ENCODE measurements at regions not wholly inside any gene's neighbourhood (a gene's known extent, or its start where the extent isn't known, plus 50 kb on each side); places are given as distances from the start of the nearest gene placed in this dataset.

DNA sequence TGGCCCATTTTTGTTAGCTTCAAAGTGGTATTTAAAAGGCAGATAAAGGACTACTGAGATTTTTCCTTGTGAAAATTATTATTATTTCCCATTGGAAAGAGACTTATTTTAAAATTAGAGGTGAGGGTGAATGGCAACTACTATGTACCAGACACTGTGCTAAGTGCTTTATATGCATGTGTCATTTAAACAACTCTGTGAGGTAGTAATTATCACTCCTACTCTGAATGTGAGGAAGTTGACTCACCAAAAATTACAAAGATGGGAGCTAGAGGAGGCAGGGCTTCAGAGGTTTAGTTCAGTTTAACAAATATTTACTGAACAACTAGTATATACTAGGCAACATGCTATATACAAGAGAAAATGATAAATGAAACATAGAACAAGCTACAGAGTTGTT is 78.2 kb downstream of the MSL3 start:
- H3K23ac ChIP-seq (ENCODE audit: low read length), result no peak overlapping the region
- H3K36me3 ChIP-seq (ENCODE audit: control insufficient read depth, insufficient read depth, low read length), result no peaks in the 10 kb centered on the region
- no peak overlapping the region for H4K8ac ChIP-seq (ENCODE audit: low read depth, low read length)
- no peak overlapping the region for H2BK120ac ChIP-seq (ENCODE audit: low read depth, low read length)
- H2BK5ac ChIP-seq (ENCODE audit: low read length), result no peak overlapping the region
- H2AK5ac ChIP-seq (ENCODE audit: low read length), result no peak overlapping the region
- H3K27ac ChIP-seq (ENCODE audit: low read depth, low read length), result no peak overlapping the region
- H3K9ac ChIP-seq (ENCODE audit: low read length), result no peak overlapping the region
- no peaks in the 10 kb centered on the region for H3K79me2 ChIP-seq (ENCODE audit: control insufficient read depth, insufficient read depth, low read length)
- no peak overlapping the region for H4K5ac ChIP-seq (ENCODE audit: low read length)
- H3K4me1 ChIP-seq (ENCODE audit: control insufficient read depth, low read depth, low read length), result no peaks in the 10 kb centered on the region
- no peak overlapping the region for H3K4me2 ChIP-seq (ENCODE audit: low read length)
- no peak overlapping the region for H3K56ac ChIP-seq (ENCODE audit: low read length)
- H3K79me1 ChIP-seq (ENCODE audit: low read length), result no peaks in the 10 kb centered on the region
- H3K4me3 ChIP-seq (ENCODE audit: low read length), result no peak overlapping the region
- no peak for DNase-seq
- H3K4ac ChIP-seq (ENCODE audit: low read depth, low read length), result no peak overlapping the region
- H3K27me3 ChIP-seq (ENCODE audit: insufficient read depth, low read length, poor library complexity), result no peaks in the 10 kb centered on the region
- no peak overlapping the region for H2BK15ac ChIP-seq (replicated peaks; ENCODE audit: low read depth)
- no peak overlapping the region for H3K18ac ChIP-seq (ENCODE audit: low read length)

DNA sequence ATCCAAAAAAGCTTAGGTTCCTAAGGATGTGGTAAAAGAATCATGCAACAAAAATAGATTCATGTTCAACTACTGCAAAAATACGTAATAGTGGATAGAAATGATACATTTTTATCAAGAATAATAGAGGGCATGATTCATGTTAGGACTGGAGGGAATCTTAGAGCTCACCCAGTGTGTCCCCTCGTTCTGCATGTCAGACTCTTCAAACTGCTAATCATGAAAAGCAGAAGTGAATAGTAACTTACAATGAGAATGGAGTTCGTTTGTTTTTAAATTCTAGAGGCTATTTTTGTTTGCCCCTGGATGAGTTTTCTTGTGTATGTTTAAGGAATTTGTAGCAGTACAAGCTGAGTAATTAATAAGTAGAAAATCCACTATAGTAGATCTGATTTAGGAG is 79.4 kb downstream of the MSL3 start:
- no peaks in the 10 kb centered on the region for H3K79me2 ChIP-seq (ENCODE audit: control insufficient read depth, insufficient read depth, low read length)
- H3K4me2 ChIP-seq (ENCODE audit: low read length), result no peak overlapping the region
- no peak for DNase-seq
- no peak overlapping the region for H3K56ac ChIP-seq (ENCODE audit: low read length)
- H4K8ac ChIP-seq (ENCODE audit: low read depth, low read length), result no peak overlapping the region
- H2AK5ac ChIP-seq (ENCODE audit: low read length), result no peak overlapping the region
- no peak overlapping the region for H3K27ac ChIP-seq (ENCODE audit: low read depth, low read length)
- no peak overlapping the region for H3K4me3 ChIP-seq (ENCODE audit: low read length)
- no peak overlapping the region for H4K5ac ChIP-seq (ENCODE audit: low read length)
- no peak overlapping the region for H3K23ac ChIP-seq (ENCODE audit: low read length)
- no peaks in the 10 kb centered on the region for H3K79me1 ChIP-seq (ENCODE audit: low read length)
- no peak overlapping the region for H2BK120ac ChIP-seq (ENCODE audit: low read depth, low read length)
- no CpG with 5 or more reads among the region's 3 CpGs for WGBS (ENCODE audit: extremely low coverage, insufficient coverage, low lambda C conversion rate)
- no peaks in the 10 kb centered on the region for H3K27me3 ChIP-seq (ENCODE audit: insufficient read depth, low read length, poor library complexity)
- no peak overlapping the region for H3K18ac ChIP-seq (ENCODE audit: low read length)
- H3K9ac ChIP-seq (ENCODE audit: low read length), result no peak overlapping the region
- no peaks in the 10 kb centered on the region for H3K36me3 ChIP-seq (ENCODE audit: control insufficient read depth, insufficient read depth, low read length)
- H2BK5ac ChIP-seq (ENCODE audit: low read length), result no peak overlapping the region
- no peak overlapping the region for H3K4ac ChIP-seq (ENCODE audit: low read depth, low read length)
- no peaks in the 10 kb centered on the region for H3K4me1 ChIP-seq (ENCODE audit: control insufficient read depth, low read depth, low read length)
- no peak overlapping the region for H2BK15ac ChIP-seq (replicated peaks; ENCODE audit: low read depth)

DNA sequence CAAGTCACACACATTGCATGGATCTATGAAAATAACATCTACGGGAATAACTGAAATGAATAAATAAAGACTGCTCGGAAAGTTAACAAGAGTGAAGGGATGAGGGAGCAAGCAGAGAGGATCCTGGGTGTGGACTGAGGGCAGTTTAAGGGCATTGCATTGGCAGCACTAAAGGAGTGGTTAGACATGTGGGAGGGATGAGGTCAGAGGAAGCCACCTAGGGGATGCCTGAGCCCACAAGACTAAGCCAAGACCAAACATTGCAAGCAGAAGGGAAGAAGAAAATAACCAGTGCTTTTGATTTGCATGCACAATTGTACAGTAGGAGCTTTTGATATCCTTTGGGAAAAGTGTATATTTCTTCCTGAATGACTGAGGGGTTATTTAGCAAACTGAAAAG is 106.1 kb downstream of the MSL3 start:
- Histone ChIP-seq H3K27me3 (ENCODE audit: insufficient read depth, low read length, poor library complexity) (no peaks in the 10 kb centered on the region), H3K18ac (ENCODE audit: low read length) (no peak overlapping the region), H3K27ac (ENCODE audit: low read depth, low read length) (no peak overlapping the region), H2BK5ac (ENCODE audit: low read length) (no peak overlapping the region), H2BK120ac (ENCODE audit: low read depth, low read length) (no peak overlapping the region), H2AK5ac (ENCODE audit: low read length) (no peak overlapping the region), H4K5ac (ENCODE audit: low read length) (no peak overlapping the region), H3K4me2 (ENCODE audit: low read length) (no peak overlapping the region), H3K4me1 (ENCODE audit: control insufficient read depth, low read depth, low read length) (no peaks in the 10 kb centered on the region), H3K4ac (ENCODE audit: low read depth, low read length) (no peak overlapping the region), H3K56ac (ENCODE audit: low read length) (no peak overlapping the region), H3K79me1 (ENCODE audit: low read length) (no peaks in the 10 kb centered on the region), H3K36me3 (ENCODE audit: control insufficient read depth, insufficient read depth, low read length) (no peaks in the 10 kb centered on the region), H2BK15ac (replicated peaks; ENCODE audit: low read depth) (no peak overlapping the region), H3K9ac (ENCODE audit: low read length) (no peak overlapping the region), H3K79me2 (ENCODE audit: control insufficient read depth, insufficient read depth, low read length) (no peaks in the 10 kb centered on the region), H4K8ac (ENCODE audit: low read depth, low read length) (no peak overlapping the region), H3K23ac (ENCODE audit: low read length) (no peak overlapping the region), H3K4me3 (ENCODE audit: low read length) (no peak overlapping the region)
- no CpG with 5 or more reads among the region's 2 CpGs for WGBS (ENCODE audit: extremely low coverage, insufficient coverage, low lambda C conversion rate)
- no peak for DNase-seq

DNA sequence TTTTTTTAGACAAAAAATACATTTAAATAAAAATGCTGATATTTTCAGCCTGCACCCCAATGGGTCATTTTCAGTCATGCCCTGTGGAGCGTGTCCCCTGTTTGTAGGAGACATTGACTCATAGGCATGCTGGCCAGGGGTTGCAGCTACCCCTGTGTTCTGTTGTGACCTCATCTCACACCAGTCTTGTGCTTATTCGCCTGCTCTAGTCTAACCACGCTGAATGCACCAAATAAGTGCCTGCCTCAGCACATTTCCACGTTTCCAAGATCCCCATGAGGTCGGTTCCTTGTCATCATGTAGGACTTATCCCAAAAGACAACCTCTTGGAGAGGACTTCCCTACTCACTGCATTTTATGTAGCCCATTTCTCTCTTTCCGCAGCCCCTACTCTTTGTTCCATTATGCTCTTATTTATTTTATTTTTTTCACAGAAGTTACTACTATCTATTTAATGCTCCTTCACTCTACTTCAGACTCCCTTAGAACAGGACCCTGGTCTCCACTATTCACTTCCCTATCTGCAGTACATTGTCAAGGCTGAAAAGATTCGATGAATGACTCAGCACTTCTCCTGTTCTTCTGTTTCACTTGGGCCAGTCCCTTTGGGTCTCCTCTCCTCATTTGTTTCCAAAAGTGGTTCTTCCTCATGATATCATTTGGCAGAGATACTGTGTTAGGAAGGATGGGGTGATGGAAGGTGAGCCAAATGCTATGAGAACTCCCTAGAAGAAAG is 109.7 kb downstream of the MSL3 start:
- Histone ChIP-seq H3K56ac (ENCODE audit: low read length) (no peak overlapping the region), H3K79me1 (ENCODE audit: low read length) (no peaks in the 10 kb centered on the region), H2AK5ac (ENCODE audit: low read length) (no peak overlapping the region), H3K18ac (ENCODE audit: low read length) (no peak overlapping the region), H3K4me2 (ENCODE audit: low read length) (no peak overlapping the region), H3K79me2 (ENCODE audit: control insufficient read depth, insufficient read depth, low read length) (no peaks in the 10 kb centered on the region), H3K27me3 (ENCODE audit: insufficient read depth, low read length, poor library complexity) (no peaks in the 10 kb centered on the region), H2BK120ac (ENCODE audit: low read depth, low read length) (no peak overlapping the region), H3K9ac (ENCODE audit: low read length) (no peak overlapping the region), H2BK15ac (replicated peaks; ENCODE audit: low read depth) (no peak overlapping the region), H3K4me3 (ENCODE audit: low read length) (no peak overlapping the region), H3K36me3 (ENCODE audit: control insufficient read depth, insufficient read depth, low read length) (no peaks in the 10 kb centered on the region), H3K4ac (ENCODE audit: low read depth, low read length) (no peak overlapping the region), H4K8ac (ENCODE audit: low read depth, low read length) (no peak overlapping the region), H4K5ac (ENCODE audit: low read length) (no peak overlapping the region), H2BK5ac (ENCODE audit: low read length) (no peak overlapping the region), H3K4me1 (ENCODE audit: control insufficient read depth, low read depth, low read length) (no peaks in the 10 kb centered on the region), H3K27ac (ENCODE audit: low read depth, low read length) (no peak overlapping the region), H3K23ac (ENCODE audit: low read length) (no peak overlapping the region)
- WGBS (ENCODE audit: extremely low coverage, insufficient coverage, low lambda C conversion rate), result no CpG with 5 or more reads among the region's 7 CpGs
- no peak for DNase-seq

DNA sequence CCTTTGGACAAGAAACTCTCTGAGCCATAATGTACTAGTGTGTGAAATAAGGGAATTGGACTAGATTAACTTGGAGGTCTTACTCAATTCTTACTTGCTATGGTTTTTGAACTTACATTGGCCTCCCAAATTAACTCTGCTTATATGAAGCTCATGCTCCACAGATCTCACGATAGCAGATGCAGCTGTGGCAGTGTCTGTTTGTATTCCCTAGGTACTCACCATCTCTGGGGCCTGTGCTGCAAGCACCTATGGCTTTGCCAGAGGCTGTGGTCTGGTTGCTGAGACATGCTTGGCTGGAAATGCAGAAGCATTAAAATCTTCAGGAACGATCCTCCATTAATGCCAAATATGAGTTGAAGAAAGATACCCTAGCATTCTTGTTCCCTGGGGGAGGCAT is 112.8 kb downstream of the MSL3 start:
- Histone ChIP-seq H3K4ac (ENCODE audit: low read depth, low read length) (no peak overlapping the region), H3K18ac (ENCODE audit: low read length) (no peak overlapping the region), H3K4me3 (ENCODE audit: low read length) (no peak overlapping the region), H4K8ac (ENCODE audit: low read depth, low read length) (no peak overlapping the region), H3K36me3 (ENCODE audit: control insufficient read depth, insufficient read depth, low read length) (no peaks in the 10 kb centered on the region), H3K4me2 (ENCODE audit: low read length) (no peak overlapping the region), H2AK5ac (ENCODE audit: low read length) (no peak overlapping the region), H3K9ac (ENCODE audit: low read length) (no peak overlapping the region), H3K23ac (ENCODE audit: low read length) (no peak overlapping the region), H3K56ac (ENCODE audit: low read length) (no peak overlapping the region), H3K27me3 (ENCODE audit: insufficient read depth, low read length, poor library complexity) (no peaks in the 10 kb centered on the region), H2BK15ac (replicated peaks; ENCODE audit: low read depth) (no peak overlapping the region), H2BK5ac (ENCODE audit: low read length) (no peak overlapping the region), H3K27ac (ENCODE audit: low read depth, low read length) (no peak overlapping the region), H2BK120ac (ENCODE audit: low read depth, low read length) (no peak overlapping the region), H3K4me1 (ENCODE audit: control insufficient read depth, low read depth, low read length) (no peaks in the 10 kb centered on the region), H3K79me1 (ENCODE audit: low read length) (no peaks in the 10 kb centered on the region), H3K79me2 (ENCODE audit: control insufficient read depth, insufficient read depth, low read length) (no peaks in the 10 kb centered on the region), H4K5ac (ENCODE audit: low read length) (no peak overlapping the region)
- DNase-seq, result no peak
- no CpG with 5 or more reads among the region's 2 CpGs for WGBS (ENCODE audit: extremely low coverage, insufficient coverage, low lambda C conversion rate)

DNA sequence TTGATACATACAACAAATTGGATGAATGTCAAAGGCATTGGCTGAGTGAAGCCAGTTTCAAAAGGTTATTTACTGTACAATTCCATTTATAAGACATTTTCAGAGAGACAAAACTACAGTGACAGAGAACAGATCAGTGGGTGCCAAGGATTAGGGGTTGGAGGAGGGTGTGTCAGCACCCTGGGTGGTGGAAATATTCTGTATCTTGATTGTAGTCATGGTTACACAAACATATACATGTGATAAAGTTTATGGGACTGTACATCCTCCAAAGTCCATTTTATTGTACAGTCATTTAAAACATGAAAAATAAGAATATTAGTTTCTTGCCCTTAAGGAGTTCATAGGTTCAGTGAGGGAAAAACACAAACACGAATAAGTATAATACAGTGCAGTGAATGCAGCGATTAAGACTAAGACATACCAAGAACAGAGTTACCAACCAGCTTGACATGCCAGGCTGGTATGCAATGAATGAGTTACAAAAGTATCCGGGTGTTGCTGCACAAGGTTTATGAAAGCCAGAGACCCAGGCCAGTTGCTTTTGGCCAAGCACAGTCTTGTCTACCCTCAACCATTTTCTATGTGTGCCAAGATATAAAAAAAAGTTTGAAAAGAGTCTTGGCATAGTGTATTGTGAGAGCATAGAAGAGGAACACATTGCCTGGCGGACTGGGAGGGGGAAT is 123.6 kb downstream of the MSL3 start:
- Histone ChIP-seq H3K27me3 (ENCODE audit: insufficient read depth, low read length, poor library complexity) (no peaks in the 10 kb centered on the region), H2BK5ac (ENCODE audit: low read length) (no peak overlapping the region), H3K27ac (ENCODE audit: low read depth, low read length) (no peak overlapping the region), H4K5ac (ENCODE audit: low read length) (no peak overlapping the region), H2BK15ac (replicated peaks; ENCODE audit: low read depth) (no peak overlapping the region), H3K4me2 (ENCODE audit: low read length) (no peak overlapping the region), H3K4me1 (ENCODE audit: control insufficient read depth, low read depth, low read length) (no peaks in the 10 kb centered on the region), H3K4me3 (ENCODE audit: low read length) (no peak overlapping the region), H3K79me2 (ENCODE audit: control insufficient read depth, insufficient read depth, low read length) (no peaks in the 10 kb centered on the region), H3K18ac (ENCODE audit: low read length) (no peak overlapping the region), H2AK5ac (ENCODE audit: low read length) (no peak overlapping the region), H3K79me1 (ENCODE audit: low read length) (no peaks in the 10 kb centered on the region), H3K23ac (ENCODE audit: low read length) (no peak overlapping the region), H3K9ac (ENCODE audit: low read length) (no peak overlapping the region), H4K8ac (ENCODE audit: low read depth, low read length) (no peak overlapping the region), H3K36me3 (ENCODE audit: control insufficient read depth, insufficient read depth, low read length) (no peaks in the 10 kb centered on the region), H3K4ac (ENCODE audit: low read depth, low read length) (no peak overlapping the region), H3K56ac (ENCODE audit: low read length) (no peak overlapping the region), H2BK120ac (ENCODE audit: low read depth, low read length) (no peak overlapping the region)
- no CpG with 5 or more reads among the region's 4 CpGs for WGBS (ENCODE audit: extremely low coverage, insufficient coverage, low lambda C conversion rate)
- DNase-seq, result no peak

All from mesendoderm (in vitro differentiated cells).